Ishikawa (cell line): ENCODE measurements at regions not wholly inside any gene's neighbourhood (a gene's known extent, or its start where the extent isn't known, plus 50 kb on each side); places are given as distances from the start of the nearest gene placed in this dataset.

Experiments used
- CREB1 ChIP-seq: IDR thresholded peaks from 2 replicates; pipeline ENCODE4 v1.6.1; 2012; ENCODE audit warnings: low read depth
- EGR1 ChIP-seq: IDR thresholded peaks from 2 replicates; pipeline ENCODE4 v1.6.1; 2012
- EP300 ChIP-seq: IDR thresholded peaks from 2 replicates; pipeline ENCODE4 v1.6.1; 2012; ENCODE audit warnings: borderline replicate concordance
- MAX ChIP-seq: IDR thresholded peaks from 2 replicates; pipeline ENCODE4 v1.6.1; 2012
- NFIC ChIP-seq: IDR thresholded peaks from 2 replicates; pipeline ENCODE4 v1.6.1; 2012
- RAD21 ChIP-seq: IDR thresholded peaks from 2 replicates; pipeline ENCODE4 v1.6.1; 2012; ENCODE audit warnings: low read depth
- TAF1 ChIP-seq: IDR thresholded peaks from 2 replicates; pipeline ENCODE4 v1.6.1; 2012; ENCODE audit warnings: low read depth, mild to moderate bottlenecking

DNA sequence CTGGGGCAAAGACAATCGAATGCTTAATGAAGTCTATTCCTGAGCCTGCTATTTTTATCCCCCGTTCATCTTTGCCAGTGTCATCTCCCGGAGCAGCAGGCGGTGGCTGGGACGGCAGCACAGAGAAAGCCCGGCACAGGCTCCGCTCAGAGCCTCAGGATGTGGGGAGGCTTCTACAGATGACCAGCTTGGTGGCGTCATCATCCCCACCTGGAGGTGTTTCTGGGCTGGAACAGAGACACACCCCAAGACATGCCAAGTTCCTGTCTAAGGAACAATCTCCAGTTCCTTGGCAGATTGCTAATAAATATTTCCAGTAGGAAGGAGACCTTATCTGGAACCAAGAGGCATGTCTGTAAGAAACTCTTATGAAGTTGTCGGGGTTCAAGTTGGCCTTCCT lies 552.4 kb upstream of the MGMT start:
- TF ChIP-seq MAX (no peak), RAD21 (no peak), EP300 (no peak), NFIC (no peak), TAF1 (no peak), EGR1 (no peak), CREB1 (no peak)
